SH-SY5Y (cell line): ENCODE measurements at regions not wholly inside any gene's neighbourhood (a gene's known extent, or its start where the extent isn't known, plus 50 kb on each side); places are given as distances from the start of the nearest gene placed in this dataset.

ENCODE experiments used
- GATA2 ChIP-seq: IDR thresholded peaks from 2 replicates; pipeline ENCODE4 v1.6.1; 2011; ENCODE audit warnings: mild to moderate bottlenecking, low read depth, low read length
- GATA3 ChIP-seq: IDR thresholded peaks from 2 replicates; pipeline ENCODE4 v1.6.1; 2011; ENCODE audit warnings: low read depth, mild to moderate bottlenecking, low read length, moderate library complexity

DNA sequence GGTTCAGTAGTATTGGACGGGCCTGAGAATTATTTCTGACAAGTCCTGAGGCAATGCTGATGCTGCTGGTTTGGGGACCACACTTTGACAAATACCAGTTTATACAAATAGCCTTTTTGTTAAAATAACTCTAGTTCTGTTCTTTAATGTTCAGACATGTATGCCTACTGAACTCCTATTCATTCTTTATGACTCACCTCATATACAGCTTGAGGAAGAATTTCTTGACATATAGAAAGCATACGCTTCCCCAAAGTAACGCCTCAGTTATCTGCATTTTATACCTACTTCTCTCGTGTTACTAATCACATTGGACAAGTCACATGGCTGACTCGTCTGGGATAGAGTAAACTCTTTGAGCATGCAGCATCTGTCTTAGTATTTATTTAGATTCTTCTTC is 145.4 kb upstream of the GOLIM4 start:
- no peak for TF ChIP-seq GATA3
- TF ChIP-seq GATA2 = no peak

DNA sequence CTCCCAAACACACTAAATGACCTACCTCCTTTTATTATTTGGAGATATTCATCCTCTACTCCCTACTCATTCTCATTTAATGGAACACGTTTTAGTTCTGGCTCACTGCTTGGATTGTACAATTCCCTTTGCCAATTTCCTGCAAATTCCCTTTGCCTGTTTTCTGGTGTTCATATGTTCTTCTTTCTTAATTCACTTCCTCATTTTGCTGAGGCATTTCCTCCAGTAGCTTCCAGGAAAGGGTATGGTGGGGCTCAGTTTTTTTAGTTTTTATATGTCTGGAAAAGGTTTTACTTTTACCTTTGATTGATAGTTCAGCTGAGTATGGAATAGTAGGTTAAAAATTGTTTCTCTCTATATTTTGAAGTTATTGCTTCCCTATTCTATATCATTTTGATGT is 143.6 kb upstream of the GOLIM4 start:
- TF ChIP-seq GATA2 (no peak), GATA3 (no peak)

DNA sequence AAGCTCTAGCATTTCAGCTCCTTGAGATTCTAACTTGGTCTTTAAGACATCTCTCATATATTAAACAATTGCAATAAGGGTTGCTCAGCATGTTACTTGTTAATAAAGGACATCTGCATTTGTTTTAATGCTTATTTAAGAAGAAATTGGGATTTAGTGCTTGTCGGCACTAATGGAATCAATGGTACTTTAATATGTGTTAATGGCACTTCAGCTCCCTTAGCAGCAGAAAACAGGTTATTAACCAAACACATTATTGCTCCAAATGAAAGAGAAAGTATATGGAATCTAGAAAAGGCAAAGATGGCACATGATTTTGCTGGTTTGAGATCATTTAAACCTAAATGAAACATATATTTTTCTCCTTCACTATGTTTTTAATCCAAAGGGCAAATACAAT is 137.3 kb upstream of the GOLIM4 start:
- TF ChIP-seq GATA2 = no peak
- no peak for TF ChIP-seq GATA3

DNA sequence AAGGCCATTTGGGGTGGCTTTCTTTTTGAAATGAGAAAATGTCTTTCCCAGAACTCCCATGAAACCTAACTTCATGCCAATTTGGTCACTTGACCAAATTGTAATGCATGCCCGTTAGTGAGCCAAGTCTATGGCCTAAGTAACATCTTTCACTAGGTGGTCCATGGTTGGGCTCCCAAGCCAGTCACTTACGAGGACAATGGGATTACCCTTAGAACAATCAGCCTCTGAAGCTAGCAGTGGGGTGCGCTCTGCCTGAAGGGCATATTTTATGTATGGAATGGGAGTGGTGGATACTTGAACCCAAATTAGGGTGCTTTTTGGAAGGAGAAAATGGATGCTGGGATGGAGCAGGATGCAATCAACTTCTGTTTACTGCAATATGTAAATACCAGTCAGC is 127.4 kb upstream of the GOLIM4 start:
- no peak for TF ChIP-seq GATA2
- no peak for TF ChIP-seq GATA3

DNA sequence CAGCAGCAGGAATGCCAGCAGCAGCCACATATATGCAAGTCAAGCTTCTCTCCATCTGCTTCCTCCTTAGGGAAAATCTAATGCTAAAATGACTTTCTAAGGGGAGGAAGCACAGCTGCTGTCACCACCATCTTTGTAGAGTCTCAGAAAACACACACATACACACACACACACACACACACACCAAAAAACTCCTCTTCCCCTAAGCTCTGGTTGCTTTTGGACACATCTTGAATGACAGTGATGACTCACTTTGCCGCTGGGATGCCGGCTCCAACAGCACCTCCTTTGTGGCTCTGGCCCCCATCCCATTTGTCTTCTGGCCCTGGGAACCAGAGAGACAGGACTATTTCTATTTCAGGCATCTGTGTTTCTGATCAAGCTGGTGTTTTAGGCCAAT is 124.8 kb upstream of the GOLIM4 start:
- TF ChIP-seq GATA2 = no peak
- TF ChIP-seq GATA3 = no peak

DNA sequence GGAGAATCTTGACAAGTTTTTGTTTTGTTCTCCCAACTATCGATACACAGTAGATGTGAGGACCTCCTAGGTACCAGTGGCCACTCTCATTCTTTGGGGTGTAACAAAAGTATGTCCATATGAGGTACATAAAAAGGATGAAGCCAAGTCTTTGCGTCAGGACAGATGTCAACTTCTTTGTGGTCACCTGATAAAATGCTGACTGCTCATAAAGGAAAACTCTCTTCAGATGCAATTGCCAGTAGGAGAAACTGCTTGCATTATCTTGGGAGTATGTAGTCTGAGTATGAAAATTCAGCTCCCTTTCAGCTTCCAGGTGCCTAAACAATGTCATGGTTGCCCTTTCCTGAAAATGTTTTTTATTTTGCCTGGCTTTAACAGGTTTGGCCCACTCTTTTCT is 123.8 kb upstream of the GOLIM4 start:
- no peak for TF ChIP-seq GATA3
- TF ChIP-seq GATA2 = no peak

DNA sequence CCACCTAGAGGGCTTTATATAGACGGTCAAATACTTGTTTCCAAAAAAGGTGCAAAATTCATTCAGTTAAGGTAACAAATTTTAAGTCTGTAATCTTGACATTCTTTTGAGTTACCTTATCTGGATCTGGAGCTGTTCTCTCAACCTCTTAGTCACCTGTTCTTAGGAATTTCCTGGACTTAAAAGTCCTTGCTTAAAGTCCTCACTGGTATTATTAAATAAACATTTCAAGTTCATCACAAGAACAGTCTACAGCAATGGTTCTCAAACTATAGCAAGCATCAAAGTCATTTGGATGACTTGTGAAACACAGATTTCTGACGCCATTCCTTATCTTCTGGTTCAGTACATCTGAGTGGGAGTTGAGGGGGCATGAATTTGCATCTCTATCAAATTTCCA is 122.9 kb upstream of the GOLIM4 start:
- no peak for TF ChIP-seq GATA3

DNA sequence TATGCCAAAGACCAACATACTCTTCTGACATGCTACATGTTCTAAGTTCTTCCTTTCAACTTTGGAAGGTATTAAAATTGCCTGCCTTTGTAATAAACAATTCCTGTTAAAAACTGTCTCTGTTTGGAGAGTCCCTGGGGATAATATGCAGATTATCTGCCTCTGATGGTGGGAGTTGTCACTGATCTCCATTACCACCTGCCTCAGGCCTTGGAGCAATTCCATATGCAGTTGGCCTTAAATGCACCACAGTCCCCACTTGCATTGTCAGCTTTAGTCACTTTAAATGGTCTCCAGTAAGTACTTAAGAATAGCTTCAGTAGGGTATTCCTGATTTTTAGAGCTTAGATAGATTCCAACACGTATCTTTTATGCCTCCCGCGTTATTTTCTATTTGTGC is 121.1 kb upstream of the GOLIM4 start:
- no peak for TF ChIP-seq GATA3
- no peak for TF ChIP-seq GATA2

DNA sequence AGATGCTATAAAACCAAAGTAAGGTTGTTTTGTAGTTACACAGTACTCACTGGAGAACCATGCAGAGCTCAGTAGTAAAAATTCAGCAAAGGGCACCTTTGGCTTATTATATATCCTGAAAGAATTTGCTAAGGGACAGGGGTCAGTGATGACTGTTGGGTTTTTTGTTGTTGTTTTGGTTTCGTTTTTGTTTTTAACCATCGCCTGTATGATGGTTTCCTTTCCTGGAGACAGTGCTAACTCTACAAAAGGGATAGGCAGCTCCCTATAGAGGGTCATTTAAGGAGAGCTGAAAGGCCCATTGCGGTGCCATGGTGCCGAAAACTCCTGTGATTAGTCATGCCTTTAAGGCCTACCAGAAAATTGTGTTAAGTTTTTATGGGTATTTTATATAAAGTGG is 118.2 kb upstream of the GOLIM4 start:
- TF ChIP-seq GATA2 (no peak), GATA3 (no peak)

DNA sequence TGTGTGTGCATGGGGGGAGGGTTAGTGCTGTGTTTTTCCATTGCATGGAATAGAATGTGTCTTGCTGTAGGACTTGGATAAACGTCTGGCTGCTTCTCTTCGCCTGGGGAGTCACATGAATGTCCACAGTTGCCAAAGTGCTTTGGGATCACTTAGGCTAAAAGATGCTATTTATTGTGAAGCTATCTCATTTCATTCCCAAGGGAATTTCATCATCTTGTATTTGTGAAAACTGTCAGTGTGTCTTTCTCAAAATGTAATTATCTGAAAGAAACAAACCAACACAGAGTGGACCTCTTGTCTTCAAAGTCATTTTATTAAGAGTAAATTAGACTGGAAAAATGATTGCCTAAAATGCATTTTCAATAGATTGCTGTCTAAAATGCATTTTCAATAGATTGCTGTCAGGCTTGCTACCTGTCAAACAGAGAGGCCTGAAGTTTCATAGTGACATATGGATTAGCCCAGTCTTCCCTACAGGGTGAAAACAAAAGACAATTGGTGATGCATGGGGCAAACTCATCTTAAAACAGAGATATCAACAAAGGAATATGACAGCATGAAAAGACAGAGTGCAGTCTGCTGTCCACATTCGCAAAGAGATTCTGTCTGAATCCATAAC is 117.1 kb upstream of the GOLIM4 start:
- no peak for TF ChIP-seq GATA3
- TF ChIP-seq GATA2 = no peak

DNA sequence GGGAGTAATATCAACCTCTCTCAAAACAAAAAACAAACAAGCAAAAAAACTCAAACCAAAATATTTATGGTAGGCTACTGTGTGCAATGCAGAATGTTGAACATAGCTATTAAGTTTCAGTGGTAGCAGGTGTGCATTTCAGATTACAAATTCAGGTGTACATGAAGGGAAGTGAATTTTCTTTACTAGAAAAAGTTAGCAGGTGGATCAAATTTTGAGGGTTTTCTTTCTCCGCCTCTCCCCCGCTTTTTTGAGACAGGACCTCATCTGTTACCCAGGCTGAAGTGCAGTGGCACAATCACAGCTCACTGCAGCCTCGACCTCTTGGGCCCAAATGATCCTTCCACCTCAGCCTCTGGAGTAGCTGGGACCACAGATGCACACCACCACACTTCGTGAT is 109.7 kb upstream of the GOLIM4 start:
- no peak for TF ChIP-seq GATA3
- no peak for TF ChIP-seq GATA2

DNA sequence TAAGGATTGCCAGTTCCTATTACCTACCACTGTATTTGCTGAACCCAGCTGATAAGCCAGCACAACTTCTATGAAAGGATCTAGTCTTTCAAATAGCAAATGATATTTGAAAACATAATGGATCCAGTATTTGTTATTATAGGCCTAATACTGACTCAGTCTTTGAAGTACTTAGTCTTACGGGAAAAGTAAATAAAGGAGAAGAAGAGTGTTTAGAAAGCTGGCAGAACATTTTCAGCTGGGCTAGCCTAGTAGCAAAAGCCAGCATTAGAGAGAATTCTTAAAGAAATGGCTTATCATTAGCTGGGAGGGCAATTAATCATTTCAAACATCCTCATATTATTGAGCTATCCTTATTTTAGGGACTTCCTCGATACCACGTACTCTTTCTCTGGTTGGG is 101.4 kb upstream of the GOLIM4 start:
- TF ChIP-seq GATA3 (no peak), GATA2 (no peak)

DNA sequence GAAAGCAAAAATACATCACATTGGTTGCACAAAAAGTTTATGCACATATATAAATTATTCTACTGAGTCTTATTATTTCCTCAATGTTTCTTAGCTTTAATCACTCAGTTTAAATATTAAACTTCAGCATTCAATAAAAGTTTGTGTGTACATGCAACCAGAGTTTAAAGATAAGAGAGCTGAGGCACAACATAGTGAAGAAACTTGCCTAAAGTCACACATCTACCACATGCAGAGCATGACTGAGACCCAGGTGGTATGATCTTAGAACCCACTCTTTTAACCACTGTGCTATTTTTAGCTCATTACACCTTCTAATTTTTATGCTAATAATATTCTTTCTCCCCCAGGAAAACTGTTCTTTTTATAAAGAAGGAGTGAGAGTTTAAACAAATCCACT is 96.1 kb upstream of the GOLIM4 start:
- TF ChIP-seq GATA3 (no peak), GATA2 (no peak)

DNA sequence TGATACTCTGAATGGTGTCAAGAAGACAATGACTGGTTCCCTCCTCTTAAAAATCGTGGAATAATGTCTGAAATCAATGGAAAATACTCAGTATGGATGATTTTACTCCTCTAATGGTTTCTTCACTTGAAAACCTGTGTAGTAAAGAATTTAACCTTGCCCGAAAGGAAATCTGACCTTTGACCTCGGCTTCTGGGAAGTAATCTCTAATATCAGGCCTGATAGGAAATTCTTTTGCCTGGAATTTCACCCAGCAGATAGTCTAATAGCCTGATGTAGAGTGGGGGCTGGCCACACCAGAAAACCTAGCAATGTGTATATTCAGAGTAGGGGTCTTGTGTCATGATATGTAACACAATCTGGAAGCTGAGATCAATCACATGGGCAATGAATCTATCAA is 91.5 kb upstream of the GOLIM4 start:
- TF ChIP-seq GATA2 = no peak
- no peak for TF ChIP-seq GATA3

DNA sequence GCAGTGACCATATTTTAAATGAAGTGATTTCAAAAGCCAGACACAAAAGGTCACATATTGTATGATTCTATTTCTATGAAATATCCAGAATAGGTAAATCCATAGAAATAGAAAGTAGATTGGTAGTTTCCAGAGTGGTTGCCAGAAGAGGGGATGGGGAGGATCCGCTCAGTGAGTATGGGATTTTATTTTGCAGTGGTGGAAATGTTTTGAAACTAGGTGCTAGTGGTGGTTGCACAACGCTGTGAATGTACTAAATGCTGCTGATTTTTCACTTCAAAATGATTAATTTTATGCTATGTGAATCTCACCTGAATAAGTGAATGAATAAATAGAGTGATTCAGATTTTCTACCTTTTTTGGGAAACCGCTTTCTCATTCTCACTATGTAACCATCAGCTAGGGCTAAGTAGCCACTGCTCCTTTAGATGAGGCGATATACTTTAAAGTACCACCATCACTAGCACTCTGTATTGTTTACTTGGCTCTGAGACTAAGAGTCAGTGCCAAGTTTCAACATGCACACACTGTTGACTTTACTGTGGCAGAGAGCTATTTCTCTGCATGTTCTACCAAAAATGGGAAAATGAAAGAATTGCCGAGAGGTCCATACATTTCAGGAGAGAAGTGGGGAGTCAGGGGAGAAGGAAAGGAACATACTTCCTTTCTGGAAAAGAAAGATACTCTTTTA is 90.7 kb upstream of the GOLIM4 start:
- TF ChIP-seq GATA3 (no peak), GATA2 (no peak)

DNA sequence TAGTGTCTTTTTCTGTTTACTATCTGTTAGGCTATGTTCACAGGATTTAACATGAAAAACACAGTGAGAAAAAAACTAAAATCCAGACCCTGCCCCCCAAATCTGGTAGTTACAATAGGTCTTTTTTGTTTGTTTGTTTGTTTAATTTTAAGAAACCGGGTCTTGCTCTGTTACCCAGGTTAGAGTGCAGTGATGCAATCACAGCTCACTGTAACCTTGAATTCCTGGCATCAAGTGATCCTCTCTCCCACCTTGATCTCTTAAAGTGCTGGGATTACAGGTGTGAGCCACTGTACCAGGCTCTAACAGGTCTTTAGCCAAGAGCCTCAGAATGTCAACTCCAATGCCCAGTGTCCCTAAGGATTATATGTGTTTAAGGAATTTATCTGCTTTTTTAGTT is 88.0 kb upstream of the GOLIM4 start:
- TF ChIP-seq GATA3 = no peak
- TF ChIP-seq GATA2 = no peak
